HepG2 (cell line): ENCODE measurements at regions not wholly inside any gene's neighbourhood (a gene's known extent, or its start where the extent isn't known, plus 50 kb on each side); places are given as distances from the start of the nearest gene placed in this dataset.

Experiments
- ATAC-seq: fragments of 200-7000 bp; cut with Tn5 transposase; 3 replicates; pipeline ENCODE4 v1.9.1; 2020; ENCODE audit warnings: mild to moderate bottlenecking, moderate library complexity
- BruUV-seq: library from RNA; stranded (reverse); fragments of 400-500 nt; replicated peaks from 2 replicates; lab custom pipeline; 2021; lab: Mats Ljungman, UMichigan
- CTCF ChIA-PET: fragments of 300-600 bp; formaldehyde crosslinking; extraction: SDS; loops from one replicate; lab custom pipeline; 2021; ENCODE audit warnings: low total read pairs, inconsistent platforms, low intra/inter-chr PET ratio; lab: Yijun Ruan, JAX
- POLR2A ChIA-PET: fragments of 350-600 bp; sonication (Branson Sonifier 250); formaldehyde crosslinking; loops from one replicate; lab custom pipeline; 2020; ENCODE audit warnings: antibody characterized with exemption, inconsistent platforms; lab: Yijun Ruan, JAX
- DNase-seq: peaks from one replicate; pipeline ENCODE4 v3.0.0-alpha.2; 2015; ENCODE audit warnings: low spot score
- FAIRE-seq: peaks from 3 replicates; lab custom pipeline; 2011; peaks lifted over from hg19 to GRCh38; lab: Jason Lieb, UNC
- H2AFZ ChIP-seq: one replicate; pipeline ENCODE4 v1.6.1; 2011; ENCODE audit warnings: low read length, inconsistent platforms
- H3K27ac ChIP-seq: fragments of 300-600 bp; 3 replicates; pipeline ENCODE4 v1.8.0; 2011; ENCODE audit warnings: mixed run types, mild to moderate bottlenecking, mixed read lengths, low read length, inconsistent platforms; ENCODE audit not compliant: insufficient read depth; ENCODE audit errors: extremely low read length
- H3K27me3 ChIP-seq, 2 experiments: fragments of 200-600 bp in 1 of 2; 2 replicates in 1 of 2; 3 replicates in 1 of 2; pipeline versions ENCODE4 v1.6.0 to v1.8.0; 2011; ENCODE audit warnings: low read length in 2 of 2, mild to moderate bottlenecking in 2 of 2, moderate library complexity in 2 of 2, inconsistent platforms in 1 of 2; ENCODE audit not compliant: insufficient read depth in 2 of 2, control insufficient read depth in 1 of 2
- H3K36me3 ChIP-seq, 2 experiments: fragments of 200-600 bp in 1 of 2; replicated peaks in 1 of 2; 2 replicates in 1 of 2; 3 replicates in 1 of 2; pipeline versions ENCODE4 v1.5.1 to v1.8.0; 2011; ENCODE audit warnings: low read length in 2 of 2, inconsistent platforms in 1 of 2; ENCODE audit not compliant: insufficient read depth in 2 of 2, control insufficient read depth in 1 of 2
- H3K4me1 ChIP-seq: 2 replicates; pipeline ENCODE4 v1.5.1; 2012; ENCODE audit warnings: low read length, inconsistent platforms; ENCODE audit not compliant: insufficient read depth
- H3K4me2 ChIP-seq: 2 replicates; pipeline ENCODE4 v1.6.0; 2011; ENCODE audit warnings: low read depth, low read length, inconsistent platforms
- H3K4me3 ChIP-seq, 3 experiments: fragments of 200-600 bp in 1 of 3; sonication (generic), shearing (Covaris generic) in 1 of 3; replicated peaks in 1 of 3; 2 replicates each; pipeline ENCODE4 v1.5.1; 2011 to 2016; ENCODE audit warnings: low read length in 3 of 3, inconsistent platforms in 2 of 3, low read depth in 2 of 3, mild to moderate bottlenecking in 2 of 3, control low read depth in 1 of 3, mixed read lengths in 1 of 3; ENCODE audit not compliant: insufficient read depth in 1 of 3
- H3K79me2 ChIP-seq: one replicate; pipeline ENCODE4 v1.6.1; 2011; ENCODE audit warnings: low read length, inconsistent platforms; ENCODE audit not compliant: insufficient read depth
- H3K9ac ChIP-seq: 2 replicates; pipeline ENCODE4 v1.6.0; 2011; ENCODE audit warnings: mild to moderate bottlenecking, low read depth, low read length, inconsistent platforms; ENCODE audit not compliant: insufficient read depth
- H3K9me3 ChIP-seq: 2 replicates; pipeline ENCODE4 v1.5.1; 2012; ENCODE audit warnings: mild to moderate bottlenecking, low read length
- H4K20me1 ChIP-seq: 2 replicates; pipeline ENCODE4 v1.6.0; 2011; ENCODE audit warnings: inconsistent platforms, mild to moderate bottlenecking, low read length, moderate library complexity; ENCODE audit not compliant: insufficient read depth
- BRCA1 ChIP-seq: sonication (generic); formaldehyde crosslinking; IDR thresholded peaks from 2 replicates; pipeline ENCODE4 v1.4.0; 2020; ENCODE audit warnings: missing genetic modification reagents
- E2F1 ChIP-seq: sonication (generic); formaldehyde crosslinking; IDR thresholded peaks from 2 replicates; pipeline ENCODE4 v1.5.0; 2020; ENCODE audit warnings: missing genetic modification reagents
- FOXK2 ChIP-seq: fragments of 450-650 bp; IDR thresholded peaks from 2 replicates; pipeline ENCODE4 v1.6.1; 2016
- HCFC1 ChIP-seq: fragments of 150-350 bp; IDR thresholded peaks from 2 replicates; pipeline ENCODE4 v1.6.1; 2014; ENCODE audit warnings: low read depth, low read length
- HMGXB3 ChIP-seq: sonication (generic); formaldehyde crosslinking; IDR thresholded peaks from 2 replicates; pipeline ENCODE4 v1.4.0; 2020; ENCODE audit warnings: missing genetic modification reagents, borderline replicate concordance
- IKZF1 ChIP-seq: fragments of 450-650 bp; IDR thresholded peaks from 2 replicates; pipeline ENCODE4 v1.7.1; 2016
- MXD4 ChIP-seq: IDR thresholded peaks from 2 replicates; pipeline ENCODE4 v1.6.1; 2016; ENCODE audit warnings: mild to moderate bottlenecking, missing biosample characterization, missing genetic modification reagents
- NFIB ChIP-seq: sonication (generic); formaldehyde crosslinking; IDR thresholded peaks from 2 replicates; pipeline ENCODE4 v1.9.0; 2021; ENCODE audit warnings: missing genetic modification reagents, mild to moderate bottlenecking, borderline replicate concordance
- SKI ChIP-seq: fragments of 450-650 bp; IDR thresholded peaks from one replicate; pipeline ENCODE4 v1.6.1; 2018; ENCODE audit warnings: mild to moderate bottlenecking; ENCODE audit not compliant: partially characterized antibody
- SMAD1 ChIP-seq: sonication (generic); formaldehyde crosslinking; IDR thresholded peaks from 2 replicates; pipeline ENCODE4 v1.4.0; 2020; ENCODE audit warnings: missing genetic modification reagents, low read depth, mild to moderate bottlenecking, borderline replicate concordance
- TSC22D2 ChIP-seq: sonication (generic); formaldehyde crosslinking; IDR thresholded peaks from 2 replicates; pipeline ENCODE4 v1.5.1; 2020; ENCODE audit warnings: missing genetic modification reagents, mild to moderate bottlenecking, borderline replicate concordance
- YEATS2 ChIP-seq: sonication (generic); formaldehyde crosslinking; IDR thresholded peaks from 2 replicates; pipeline ENCODE4 v1.4.0; 2020; ENCODE audit warnings: missing genetic modification reagents, borderline replicate concordance
- ZBTB14 ChIP-seq: sonication (generic); formaldehyde crosslinking; IDR thresholded peaks from 2 replicates; pipeline ENCODE4 v1.4.0; 2020; ENCODE audit warnings: missing genetic modification reagents
- ZBTB37 ChIP-seq: sonication (generic); formaldehyde crosslinking; IDR thresholded peaks from 2 replicates; pipeline ENCODE4 v1.4.0; 2020; ENCODE audit warnings: mild to moderate bottlenecking, missing genetic modification reagents
- ZNF883 ChIP-seq: sonication (generic); formaldehyde crosslinking; IDR thresholded peaks from 2 replicates; pipeline ENCODE4 v1.5.1; 2020; ENCODE audit warnings: mild to moderate bottlenecking, missing genetic modification reagents; ENCODE audit errors: not compliant biosample characterization
- WGBS: methylation state at CpG from one replicate; pipeline ENCODE4 v1.1.6; 2017; ENCODE audit warnings: low lambda C conversion rate; 5-methylcytosine and 5-hydroxymethylcytosine counted together
- in situ Hi-C: cut with HindIII; loops from 2 replicates; pipeline ENCODE4 v1.10.0; 2017; ENCODE audit warnings: low pct_unique_long_range_greater_than_20kb; ENCODE audit not compliant: extremely low pct_ligation_motif_present
- intact Hi-C: fragments of 100-400 bp; cut with micrococcal nuclease; formaldehyde crosslinking; loops from one replicate; pipeline ENCODE4 v1.10.0; 2022; ENCODE audit not compliant: unreplicated experiment

GRCh38 chr5:107012371-107012770 lies 658.4 kb downstream of the EFNA5 start (continued):
- TF ChIP-seq HMGXB3 (CRISPR knock-in tag) (no peak), ZBTB37 (CRISPR knock-in tag) (no peak)

- H3K4me1 ChIP-seq = no peaks in the 10 kb centered on the region
- POLR2A ChIA-PET = no interaction called here
- CTCF ChIA-PET = no interaction called here
- no peaks in the 10 kb centered on the region for H4K20me1 ChIP-seq
- no peak overlapping the region for H2AFZ ChIP-seq
- no peak overlapping the region for H3K4me2 ChIP-seq
- H3K79me2 ChIP-seq = no peaks in the 10 kb centered on the region
- FAIRE-seq (no peak), DNase-seq (no peak), ATAC-seq (no peak)
- H3K9me3 ChIP-seq = no peaks in the 10 kb centered on the region
- no peaks in the 10 kb centered on the region for H3K27me3 ChIP-seq
- H3K4me3 ChIP-seq = no peak overlapping the region
- in situ Hi-C loops (no loop called here), intact Hi-C loops (no loop called here)
- H3K9ac ChIP-seq = no peak overlapping the region
- 49% methylated on average over 7 of the region's 7 CpGs for WGBS
- BruUV-seq = no TSS peak
- no peaks in the 10 kb centered on the region for H3K36me3 ChIP-seq
- no peak overlapping the region for H3K27ac ChIP-seq
- TF ChIP-seq FOXK2 (no peak), SMAD1 (CRISPR knock-in tag) (no peak), ZBTB14 (CRISPR knock-in tag) (no peak), MXD4 (CRISPR knock-in tag) (no peak), E2F1 (CRISPR knock-in tag) (no peak), YEATS2 (CRISPR knock-in tag) (no peak), NFIB (CRISPR knock-in tag) (no peak), TSC22D2 (no peak), BRCA1 (no peak), HCFC1 (no peak), SKI (no peak), ZNF883 (CRISPR knock-in tag) (no peak), ZBTB37 (CRISPR knock-in tag) (no peak), IKZF1 (no peak)
Observed at GRCh38 chr5:107011605-107012004, 659.1 kb downstream of the EFNA5 start.
